ENCODE measurements at regions not wholly inside any gene's neighbourhood (a gene's known extent, or its start where the extent isn't known, plus 50 kb on each side); places are given as distances from the start of the nearest gene placed in this dataset.
"Not testable (repeated sequence)": the region's sequence is repeated elsewhere in the genome, so short reads cannot be mapped to it uniquely, and the experiment has no call there.

- no peak for TF ChIP-seq CTCF (conservative IDR thresholded peaks at IDR 0.05)
- no peak for DNase-seq
- peaks cover 34% of the 10 kb centered on the region for H3K27me3 ChIP-seq (ENCODE audit: insufficient read depth, low read length)
- H3K23ac ChIP-seq (ENCODE audit: insufficient read length, low read depth, low read length): no peak overlapping the region
- H3K9me3 ChIP-seq (ENCODE audit: control insufficient read depth, low read depth, low read length): no peaks in the 10 kb centered on the region
- no CpG with 5 or more reads among the region's 6 CpGs for WGBS (ENCODE audit: extremely low coverage, insufficient read length, low lambda C conversion rate)
- Mint-ChIP-seq H3K27me3 (ENCODE audit: low read depth) (peaks cover 91% of the 10 kb centered on the region), H3K9me3 (no peaks in the 10 kb centered on the region; a peak in 2 of 5 replicates), H3K36me3 (ENCODE audit: insufficient read depth in 1 of 3, low read depth in 3 of 3) (no peaks in the 10 kb centered on the region), H3K27ac (no peak overlapping the region), H3K4me3 (no peak overlapping the region), H3K4me1 (peaks cover 0 to 8% of the 10 kb centered on the region in 2 experiments; a peak in 2 of 4 replicates)
- no peak overlapping the region for H2BK5ac ChIP-seq (ENCODE audit: insufficient read length, low read length)
- no peak overlapping the region for H3K27ac ChIP-seq (ENCODE audit: insufficient read length, low read depth, low read length)
- H2AFZ ChIP-seq (ENCODE audit: low read length): no peak overlapping the region
- H3K4ac ChIP-seq (ENCODE audit: low read depth, low read length): no peak overlapping the region
- H3K18ac ChIP-seq (ENCODE audit: insufficient read length, low read depth, low read length): no peak overlapping the region
- no peaks in the 10 kb centered on the region for H4K20me1 ChIP-seq (ENCODE audit: control insufficient read depth, insufficient read depth, insufficient read length)
- H3K23me2 ChIP-seq (ENCODE audit: insufficient read length, low read depth, low read length, poor library complexity, severe bottlenecking): no peaks in the 10 kb centered on the region
- H4K5ac ChIP-seq (ENCODE audit: insufficient read length, low read depth, low read length): no peak overlapping the region
- no peaks in the 10 kb centered on the region for H3K79me2 ChIP-seq (ENCODE audit: insufficient read depth, low read length)
- H3K79me1 ChIP-seq (ENCODE audit: insufficient read depth, low read depth, low read length, poor library complexity, severe bottlenecking): no peaks in the 10 kb centered on the region
- H2BK120ac ChIP-seq (ENCODE audit: low read depth, low read length, poor library complexity, severe bottlenecking): no peak overlapping the region
- no peak overlapping the region for H3T11ph ChIP-seq (ENCODE audit: low read length)
- no peak overlapping the region for H3K9ac ChIP-seq (ENCODE audit: extremely low read depth, insufficient read length, low read length)
- no peak overlapping the region for H3K4me2 ChIP-seq (ENCODE audit: insufficient read depth, insufficient read length, low read length)
- no peak overlapping the region for H3K56ac ChIP-seq (ENCODE audit: insufficient read length, low read depth, low read length)
- no peak overlapping the region for H2AK5ac ChIP-seq (ENCODE audit: insufficient read length, low read length)
- H2BK12ac ChIP-seq (ENCODE audit: insufficient read length, low read depth, low read length): no peak overlapping the region
- H2BK20ac ChIP-seq (ENCODE audit: low read depth, low read length, poor library complexity, severe bottlenecking): no peak overlapping the region
- H2BK15ac ChIP-seq (ENCODE audit: low read depth, low read length): no peak overlapping the region
- H4K8ac ChIP-seq (replicated peaks; ENCODE audit: insufficient read length, low read depth, low read length): no peak overlapping the region
- no peaks in the 10 kb centered on the region for H3K4me1 ChIP-seq (ENCODE audit: insufficient read depth, low read length)
- H4K91ac ChIP-seq (ENCODE audit: insufficient read length, low read depth, low read length): no peak overlapping the region
- no peak overlapping the region for H3K14ac ChIP-seq (ENCODE audit: insufficient read depth, low read length)
Observed at GRCh38 chr6:27747637-27748036, 164.6 kb downstream of the OR2B2 start.

GRCh38 chr6:27746860-27747259 lies 165.3 kb downstream of the OR2B2 start:
- H2BK12ac ChIP-seq (ENCODE audit: insufficient read length, low read depth, low read length); H3K14ac ChIP-seq (ENCODE audit: insufficient read depth, low read length); DNase-seq; H4K8ac ChIP-seq (replicated peaks; ENCODE audit: insufficient read length, low read depth, low read length); H2AFZ ChIP-seq (ENCODE audit: low read length); H3K4me1 ChIP-seq (ENCODE audit: insufficient read depth, low read length); H2BK15ac ChIP-seq (ENCODE audit: low read depth, low read length); H4K20me1 ChIP-seq (ENCODE audit: control insufficient read depth, insufficient read depth, insufficient read length); H4K5ac ChIP-seq (ENCODE audit: insufficient read length, low read depth, low read length); H2AK5ac ChIP-seq (ENCODE audit: insufficient read length, low read length); H3K36me3 Mint-ChIP-seq (ENCODE audit: insufficient read depth in 1 of 3, low read depth in 3 of 3); H3K4ac ChIP-seq (ENCODE audit: low read depth, low read length); H3K27ac ChIP-seq (ENCODE audit: insufficient read length, low read depth, low read length); H3K23ac ChIP-seq (ENCODE audit: insufficient read length, low read depth, low read length); H3K4me3 Mint-ChIP-seq; H3K18ac ChIP-seq (ENCODE audit: insufficient read length, low read depth, low read length); H3K4me2 ChIP-seq (ENCODE audit: insufficient read depth, insufficient read length, low read length); H3T11ph ChIP-seq (ENCODE audit: low read length); H3K23me2 ChIP-seq (ENCODE audit: insufficient read length, low read depth, low read length, poor library complexity, severe bottlenecking); H3K79me2 ChIP-seq (ENCODE audit: insufficient read depth, low read length); H2BK5ac ChIP-seq (ENCODE audit: insufficient read length, low read length); H2BK20ac ChIP-seq (ENCODE audit: low read depth, low read length, poor library complexity, severe bottlenecking); H2BK120ac ChIP-seq (ENCODE audit: low read depth, low read length, poor library complexity, severe bottlenecking); H3K27ac Mint-ChIP-seq; H3K9ac ChIP-seq (ENCODE audit: extremely low read depth, insufficient read length, low read length); H3K79me1 ChIP-seq (ENCODE audit: insufficient read depth, low read depth, low read length, poor library complexity, severe bottlenecking); H3K9me3 ChIP-seq (ENCODE audit: control insufficient read depth, low read depth, low read length); H3K56ac ChIP-seq (ENCODE audit: insufficient read length, low read depth, low read length); H3K4me1 Mint-ChIP-seq; H4K91ac ChIP-seq (ENCODE audit: insufficient read length, low read depth, low read length); H3K9me3 Mint-ChIP-seq: not testable (repeated sequence)
- H3K27me3 ChIP-seq (ENCODE audit: insufficient read depth, low read length): peaks cover 38% of the 10 kb centered on the region
- WGBS (ENCODE audit: extremely low coverage, insufficient read length, low lambda C conversion rate): no CpG with 5 or more reads among the region's 4 CpGs
- peaks cover 97% of the 10 kb centered on the region for H3K27me3 Mint-ChIP-seq (ENCODE audit: low read depth)
